Naive thymus-derived CD4-positive, alpha-beta T cell (primary cell): ENCODE measurements at regions not wholly inside any gene's neighbourhood (a gene's known extent, or its start where the extent isn't known, plus 50 kb on each side); places are given as distances from the start of the nearest gene placed in this dataset.

ENCODE experiments used
- ATAC-seq: fragments of 150-1000 bp; cut with Tn5 transposase; 2 replicates; pipeline ENCODE4 v1.10.0; 2021; ENCODE audit warnings: mild to moderate bottlenecking, moderate library complexity
- CTCF ChIA-PET: fragments of 350-600 bp; sonication (Branson Sonifier 250); formaldehyde crosslinking; loops from one replicate; lab custom pipeline; 2021; ENCODE audit warnings: antibody characterized with exemption; lab: Charles Lee
- POLR2A ChIA-PET: fragments of 350-600 bp; sonication (Branson Sonifier 250); formaldehyde crosslinking; loops from one replicate; lab custom pipeline; 2021; ENCODE audit warnings: antibody characterized with exemption, inconsistent platforms; lab: Charles Lee
- DNase-seq, 9 donors: peaks; one replicate each; pipeline versions ENCODE4 v3.0.0 to v3.0.0-alpha.2; 2020 to 2022; ENCODE audit warnings: mixed read lengths in 1 of 9
- H3K27ac ChIP-seq: one replicate; pipeline ENCODE4 v1.7.0; 2013; ENCODE audit warnings: mild to moderate bottlenecking, low read depth, low read length, moderate library complexity
- H3K27me3 ChIP-seq, 2 donors: one replicate each; pipeline ENCODE4 v1.7.0; 2013; ENCODE audit warnings: low read length in 2 of 2, mild to moderate bottlenecking in 2 of 2, moderate library complexity in 2 of 2; ENCODE audit not compliant: control insufficient read depth in 2 of 2, insufficient read depth in 2 of 2
- H3K36me3 ChIP-seq, 3 experiments: 1 replicate in 2 of 3; 2 replicates in 1 of 3; pipeline ENCODE4 v1.7.0; 2013; ENCODE audit warnings: low read length in 3 of 3, mild to moderate bottlenecking in 3 of 3, moderate library complexity in 1 of 3; ENCODE audit not compliant: insufficient read depth in 3 of 3, control insufficient read depth in 2 of 3
- H3K4me1 ChIP-seq, 2 donors: one replicate each; pipeline ENCODE4 v1.7.0; 2013; ENCODE audit warnings: low read length in 2 of 2, mild to moderate bottlenecking in 2 of 2, moderate library complexity in 1 of 2; ENCODE audit not compliant: control insufficient read depth in 2 of 2, insufficient read depth in 2 of 2
- H3K4me3 ChIP-seq: 2 replicates; pipeline ENCODE4 v1.7.0; 2013; ENCODE audit warnings: mild to moderate bottlenecking, low read length
- H3K9me3 ChIP-seq, 3 experiments: 1 replicate in 2 of 3; 2 replicates in 1 of 3; pipeline ENCODE4 v1.7.0; 2013; ENCODE audit warnings: low read length in 3 of 3; ENCODE audit not compliant: control insufficient read depth in 2 of 3
- H3K27ac Mint-ChIP-seq, 9 donors: one replicate each; pipeline ENCODE4 v1.8.0; 2020 to 2022; ENCODE audit warnings: mixed read lengths in 9 of 9, mild to moderate bottlenecking in 8 of 9, moderate library complexity in 5 of 9, inconsistent platforms in 2 of 9
- H3K27me3 Mint-ChIP-seq, 5 donors: one replicate each; pipeline ENCODE4 v1.8.0; 2021 to 2022; ENCODE audit warnings: mixed read lengths in 5 of 5, mild to moderate bottlenecking in 1 of 5
- H3K36me3 Mint-ChIP-seq, 5 donors: one replicate each; pipeline ENCODE4 v1.8.0; 2020 to 2022; ENCODE audit warnings: mixed read lengths in 5 of 5, mild to moderate bottlenecking in 3 of 5, inconsistent platforms in 1 of 5
- H3K4me1 Mint-ChIP-seq, 7 donors: one replicate each; pipeline ENCODE4 v1.8.0; 2020 to 2022; ENCODE audit warnings: mixed read lengths in 7 of 7, mild to moderate bottlenecking in 3 of 7, inconsistent platforms in 1 of 7
- H3K4me3 Mint-ChIP-seq, 10 donors: one replicate each; pipeline ENCODE4 v1.8.0; 2020 to 2022; ENCODE audit warnings: mild to moderate bottlenecking in 10 of 10, mixed read lengths in 10 of 10, moderate library complexity in 6 of 10, inconsistent platforms in 2 of 10
- H3K9me3 Mint-ChIP-seq, 11 donors: one replicate each; pipeline ENCODE4 v1.8.0; 2020 to 2022; ENCODE audit warnings: mixed read lengths in 11 of 11, mild to moderate bottlenecking in 4 of 11, inconsistent platforms in 1 of 11, moderate library complexity in 1 of 11
- intact Hi-C, 2 donors: fragments of 100-400 bp; cut with micrococcal nuclease; formaldehyde crosslinking; loops; one replicate each; pipeline ENCODE4 v1.15.1; 2023

- Mint-ChIP-seq H3K27me3 (peaks cover 0 to 7% (median 0%) of the 10 kb centered on the region in 5 donors), H3K4me3 (no peak overlapping the region), H3K36me3 (no peaks in the 10 kb centered on the region), H3K27ac (no peak overlapping the region), H3K9me3 (peaks cover 0 to 9% (median 0%) of the 10 kb centered on the region in 11 donors), H3K4me1 (peaks cover 0 to 8% (median 0%) of the 10 kb centered on the region in 7 donors)
- no peaks in the 10 kb centered on the region for H3K27me3 ChIP-seq
- intact Hi-C loops = no loop called here
- H3K36me3 ChIP-seq = no peaks in the 10 kb centered on the region
- ChIA-PET CTCF (no interaction called here), POLR2A (no interaction called here)
- ATAC-seq (no peak), DNase-seq (no peak)
- no peaks in the 10 kb centered on the region for H3K4me1 ChIP-seq
- no peak overlapping the region for H3K27ac ChIP-seq
- no peaks in the 10 kb centered on the region for H3K9me3 ChIP-seq
- no peak overlapping the region for H3K4me3 ChIP-seq
Observed at GRCh38 chr12:24404086-24404815, 454.8 kb upstream of the SOX5 start.

GRCh38 chr12:24400533-24400932 lies 451.1 kb upstream of the SOX5 start:
- Histone ChIP-seq H3K9me3 (no peaks in the 10 kb centered on the region), H3K27ac (no peak overlapping the region), H3K4me3 (no peak overlapping the region), H3K27me3 (no peaks in the 10 kb centered on the region), H3K4me1 (no peaks in the 10 kb centered on the region), H3K36me3 (no peaks in the 10 kb centered on the region)
- DNase-seq (no peak), ATAC-seq (no peak)
- no peaks in the 10 kb centered on the region for H3K4me1 Mint-ChIP-seq
- H3K4me3 Mint-ChIP-seq = no peak overlapping the region
- H3K27me3 Mint-ChIP-seq = peaks cover 0 to 3% (median 0%) of the 10 kb centered on the region in 5 donors
- H3K36me3 Mint-ChIP-seq = no peaks in the 10 kb centered on the region
- H3K9me3 Mint-ChIP-seq = peaks cover 0 to 6% (median 0%) of the 10 kb centered on the region in 11 donors
- ChIA-PET POLR2A (no interaction called here), CTCF (no interaction called here)
- no peak overlapping the region for H3K27ac Mint-ChIP-seq
- intact Hi-C loops = no loop called here

DNA sequence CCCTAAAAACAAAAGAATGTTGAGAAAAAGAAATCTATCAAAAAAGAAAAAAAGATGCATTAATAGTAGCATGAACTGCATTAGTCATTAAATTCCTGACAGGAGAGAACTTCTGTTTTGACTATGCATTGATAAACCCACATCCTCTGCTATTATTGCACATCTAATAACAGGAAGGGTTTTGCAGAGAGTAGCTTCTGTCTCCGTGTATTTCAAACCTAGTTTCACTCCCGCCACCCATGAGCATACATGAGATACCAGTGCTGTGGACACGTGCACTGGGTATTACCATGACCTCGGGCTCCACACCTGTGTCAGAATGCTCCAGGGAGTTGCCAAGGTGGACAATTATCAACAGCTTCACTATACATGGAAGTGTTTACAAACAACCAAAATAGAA lies 449.1 kb upstream of the SOX5 start:
- intact Hi-C loops = no loop called here
- Mint-ChIP-seq H3K27me3 (peaks cover 0 to 3% (median 0%) of the 10 kb centered on the region in 5 donors), H3K4me3 (no peak overlapping the region), H3K36me3 (no peaks in the 10 kb centered on the region), H3K4me1 (no peaks in the 10 kb centered on the region), H3K27ac (no peak overlapping the region), H3K9me3 (peaks cover 0 to 5% (median 0%) of the 10 kb centered on the region in 11 donors)
- H3K27ac ChIP-seq = no peak overlapping the region
- no peaks in the 10 kb centered on the region for H3K4me1 ChIP-seq
- no peaks in the 10 kb centered on the region for H3K36me3 ChIP-seq
- ChIA-PET POLR2A (no interaction called here), CTCF (no interaction called here)
- no peaks in the 10 kb centered on the region for H3K9me3 ChIP-seq
- ATAC-seq (no peak), DNase-seq (no peak)
- no peak overlapping the region for H3K4me3 ChIP-seq
- H3K27me3 ChIP-seq = no peaks in the 10 kb centered on the region

- Mint-ChIP-seq H3K4me3 (no peak overlapping the region), H3K27ac (no peak overlapping the region), H3K27me3 (no peaks in the 10 kb centered on the region), H3K4me1 (no peaks in the 10 kb centered on the region), H3K36me3 (peaks cover 0 to 3% (median 0%) of the 10 kb centered on the region in 5 donors), H3K9me3 (peaks cover 0 to 15% (median 5%) of the 10 kb centered on the region in 11 donors)
- H3K36me3 ChIP-seq = no peaks in the 10 kb centered on the region
- H3K27me3 ChIP-seq = no peaks in the 10 kb centered on the region
- intact Hi-C loops = no loop called here
- ChIA-PET CTCF (no interaction called here), POLR2A (no interaction called here)
- H3K9me3 ChIP-seq = no peaks in the 10 kb centered on the region
- H3K27ac ChIP-seq = no peak overlapping the region
- DNase-seq (no peak), ATAC-seq (no peak)
- no peaks in the 10 kb centered on the region for H3K4me1 ChIP-seq
- H3K4me3 ChIP-seq = no peak overlapping the region
Observed at GRCh38 chr12:24396224-24396623, 446.8 kb upstream of the SOX5 start.

DNA sequence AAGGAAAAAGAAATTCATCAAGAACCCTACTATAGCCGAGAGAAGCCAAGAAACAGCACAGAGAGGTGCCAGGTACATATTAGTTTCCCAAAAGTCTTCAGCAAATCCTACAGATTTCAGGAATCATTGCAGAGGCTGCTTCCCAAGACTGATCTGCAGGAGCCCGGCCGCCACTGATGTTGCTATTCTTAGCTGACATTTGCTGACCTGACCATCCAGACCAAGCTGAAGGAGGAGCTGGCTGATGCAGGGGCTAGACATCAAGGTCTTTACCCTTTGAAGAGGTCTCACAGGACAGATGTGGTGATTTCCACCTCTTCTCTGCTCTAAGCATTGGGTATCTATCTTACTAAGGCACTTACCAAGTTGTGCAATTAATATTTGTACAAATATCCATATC lies 444.8 kb upstream of the SOX5 start:
- Mint-ChIP-seq H3K4me3 (no peak overlapping the region), H3K9me3 (peaks cover 1 to 21% (median 10%) of the 10 kb centered on the region in 11 donors), H3K4me1 (no peaks in the 10 kb centered on the region), H3K27ac (no peak overlapping the region), H3K27me3 (no peaks in the 10 kb centered on the region), H3K36me3 (peaks cover 0 to 3% (median 0%) of the 10 kb centered on the region in 5 donors)
- no peak overlapping the region for H3K4me3 ChIP-seq
- ChIA-PET POLR2A (no interaction called here), CTCF (no interaction called here)
- H3K9me3 ChIP-seq = no peaks in the 10 kb centered on the region
- no peaks in the 10 kb centered on the region for H3K27me3 ChIP-seq
- no peak for DNase-seq
- no peak overlapping the region for H3K27ac ChIP-seq
- no peak for ATAC-seq
- no peaks in the 10 kb centered on the region for H3K4me1 ChIP-seq
- H3K36me3 ChIP-seq = no peaks in the 10 kb centered on the region
- intact Hi-C loops = no loop called here

DNA sequence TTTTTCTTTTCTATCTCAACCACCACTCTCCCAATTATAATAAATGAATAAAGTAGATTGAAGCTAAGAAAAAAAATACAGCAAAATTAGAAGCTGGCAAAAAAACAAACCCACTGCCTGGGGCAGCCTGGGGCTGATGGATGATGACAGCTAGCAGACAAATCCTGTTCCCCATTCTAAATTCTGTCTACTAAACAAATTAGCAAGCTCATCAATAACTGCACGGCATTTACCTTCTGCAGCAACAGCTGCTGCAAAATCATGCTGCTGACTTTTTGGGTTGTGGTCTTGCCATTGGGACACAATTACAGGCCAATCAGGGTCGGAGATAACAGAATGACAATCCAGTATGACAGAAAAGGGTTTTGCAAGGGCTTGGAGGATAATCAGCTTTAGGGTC lies 443.6 kb upstream of the SOX5 start:
- intact Hi-C loops = no loop called here
- Histone ChIP-seq H3K27me3 (no peaks in the 10 kb centered on the region), H3K36me3 (no peaks in the 10 kb centered on the region), H3K27ac (no peak overlapping the region), H3K9me3 (no peaks in the 10 kb centered on the region), H3K4me1 (no peaks in the 10 kb centered on the region), H3K4me3 (no peak overlapping the region)
- peaks cover 2 to 22% (median 10%) of the 10 kb centered on the region in 11 donors for H3K9me3 Mint-ChIP-seq
- H3K4me1 Mint-ChIP-seq = no peaks in the 10 kb centered on the region
- H3K36me3 Mint-ChIP-seq = peaks cover 0 to 3% (median 0%) of the 10 kb centered on the region in 5 donors
- H3K4me3 Mint-ChIP-seq = no peak overlapping the region
- ATAC-seq (no peak), DNase-seq (no peak)
- CTCF ChIA-PET = no interaction called here
- no peak overlapping the region for H3K27ac Mint-ChIP-seq
- POLR2A ChIA-PET = no interaction called here
- H3K27me3 Mint-ChIP-seq = no peaks in the 10 kb centered on the region

DNA sequence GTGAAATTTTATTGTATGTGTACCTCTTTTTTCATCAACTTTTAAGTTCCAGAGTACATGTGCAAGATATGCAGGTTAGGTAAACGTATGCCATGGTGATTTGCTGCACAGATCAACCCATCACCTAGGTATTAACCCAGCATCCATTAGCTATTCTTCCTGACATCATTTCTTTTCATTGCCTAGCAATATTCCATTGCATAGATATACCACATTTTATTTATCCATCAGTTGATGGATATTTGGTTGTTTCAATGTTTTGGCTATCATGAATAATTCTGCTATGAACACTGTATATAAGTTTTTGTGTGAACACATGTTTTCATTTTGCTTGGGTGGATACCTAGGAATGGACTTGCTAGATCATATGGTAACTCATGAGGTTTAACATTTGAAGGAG lies 439.9 kb upstream of the SOX5 start:
- H3K4me1 ChIP-seq = no peaks in the 10 kb centered on the region
- Mint-ChIP-seq H3K4me3 (no peak overlapping the region), H3K4me1 (no peaks in the 10 kb centered on the region), H3K27me3 (no peaks in the 10 kb centered on the region), H3K36me3 (peaks cover 0 to 3% (median 0%) of the 10 kb centered on the region in 5 donors), H3K9me3 (peaks cover 2 to 22% (median 11%) of the 10 kb centered on the region in 11 donors), H3K27ac (no peak overlapping the region)
- H3K27ac ChIP-seq = no peak overlapping the region
- POLR2A ChIA-PET = no interaction called here
- no peak overlapping the region for H3K4me3 ChIP-seq
- intact Hi-C loops = no loop called here
- no peaks in the 10 kb centered on the region for H3K36me3 ChIP-seq
- DNase-seq (no peak), ATAC-seq (no peak)
- H3K9me3 ChIP-seq = no peaks in the 10 kb centered on the region
- CTCF ChIA-PET = no interaction called here
- no peaks in the 10 kb centered on the region for H3K27me3 ChIP-seq
